Omental fat pad (tissue), 3 donors: ENCODE measurements at regions not wholly inside any gene's neighbourhood (a gene's known extent, or its start where the extent isn't known, plus 50 kb on each side); places are given as distances from the start of the nearest gene placed in this dataset.

Source experiments
- ATAC-seq: fragments of 150-250 bp; one replicate; pipeline ENCODE4 v1.9.1; 2016; ENCODE audit warnings: mild to moderate bottlenecking, moderate library complexity; ENCODE audit not compliant: low FRiP score
- DNase-seq: peaks from one replicate; pipeline ENCODE4 v3.0.0-alpha.2; 2019; ENCODE audit warnings: low spot score
- TF ChIP-seq, protein P1 (sequence below), 3 donors: fragments of 450-650 bp; IDR thresholded peaks; one replicate each; pipeline ENCODE4 v1.5.1; 2016 to 2017; ENCODE audit warnings: antibody characterized with exemption in 3 of 3, mild to moderate bottlenecking in 3 of 3, moderate library complexity in 2 of 3

DNA sequence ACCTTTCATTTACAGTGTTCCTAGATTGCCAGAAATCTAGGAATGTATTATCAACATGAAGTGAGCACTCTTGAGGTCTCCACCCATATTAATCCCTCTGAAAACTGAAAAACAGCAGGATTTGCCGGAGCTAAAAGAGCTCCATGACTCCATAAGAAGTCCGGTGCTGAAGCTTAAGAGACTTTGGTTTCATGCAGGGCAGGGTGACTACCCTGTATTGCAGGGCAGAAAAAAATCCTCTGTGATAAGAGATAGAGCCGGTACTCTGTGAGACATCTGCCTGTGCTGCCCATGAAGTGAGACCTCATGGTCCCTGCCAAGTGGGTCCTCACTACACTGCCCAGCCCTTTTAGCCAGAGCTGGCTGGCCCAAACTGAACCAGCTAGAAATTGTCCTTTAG is 127.2 kb upstream of the NPY2R start:
- DNase-seq (no peak), ATAC-seq (no peak)
- TF ChIP-seq, protein P1, sequence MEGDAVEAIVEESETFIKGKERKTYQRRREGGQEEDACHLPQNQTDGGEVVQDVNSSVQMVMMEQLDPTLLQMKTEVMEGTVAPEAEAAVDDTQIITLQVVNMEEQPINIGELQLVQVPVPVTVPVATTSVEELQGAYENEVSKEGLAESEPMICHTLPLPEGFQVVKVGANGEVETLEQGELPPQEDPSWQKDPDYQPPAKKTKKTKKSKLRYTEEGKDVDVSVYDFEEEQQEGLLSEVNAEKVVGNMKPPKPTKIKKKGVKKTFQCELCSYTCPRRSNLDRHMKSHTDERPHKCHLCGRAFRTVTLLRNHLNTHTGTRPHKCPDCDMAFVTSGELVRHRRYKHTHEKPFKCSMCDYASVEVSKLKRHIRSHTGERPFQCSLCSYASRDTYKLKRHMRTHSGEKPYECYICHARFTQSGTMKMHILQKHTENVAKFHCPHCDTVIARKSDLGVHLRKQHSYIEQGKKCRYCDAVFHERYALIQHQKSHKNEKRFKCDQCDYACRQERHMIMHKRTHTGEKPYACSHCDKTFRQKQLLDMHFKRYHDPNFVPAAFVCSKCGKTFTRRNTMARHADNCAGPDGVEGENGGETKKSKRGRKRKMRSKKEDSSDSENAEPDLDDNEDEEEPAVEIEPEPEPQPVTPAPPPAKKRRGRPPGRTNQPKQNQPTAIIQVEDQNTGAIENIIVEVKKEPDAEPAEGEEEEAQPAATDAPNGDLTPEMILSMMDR (IDR thresholded peaks at IDR 0.05): no peak

DNA sequence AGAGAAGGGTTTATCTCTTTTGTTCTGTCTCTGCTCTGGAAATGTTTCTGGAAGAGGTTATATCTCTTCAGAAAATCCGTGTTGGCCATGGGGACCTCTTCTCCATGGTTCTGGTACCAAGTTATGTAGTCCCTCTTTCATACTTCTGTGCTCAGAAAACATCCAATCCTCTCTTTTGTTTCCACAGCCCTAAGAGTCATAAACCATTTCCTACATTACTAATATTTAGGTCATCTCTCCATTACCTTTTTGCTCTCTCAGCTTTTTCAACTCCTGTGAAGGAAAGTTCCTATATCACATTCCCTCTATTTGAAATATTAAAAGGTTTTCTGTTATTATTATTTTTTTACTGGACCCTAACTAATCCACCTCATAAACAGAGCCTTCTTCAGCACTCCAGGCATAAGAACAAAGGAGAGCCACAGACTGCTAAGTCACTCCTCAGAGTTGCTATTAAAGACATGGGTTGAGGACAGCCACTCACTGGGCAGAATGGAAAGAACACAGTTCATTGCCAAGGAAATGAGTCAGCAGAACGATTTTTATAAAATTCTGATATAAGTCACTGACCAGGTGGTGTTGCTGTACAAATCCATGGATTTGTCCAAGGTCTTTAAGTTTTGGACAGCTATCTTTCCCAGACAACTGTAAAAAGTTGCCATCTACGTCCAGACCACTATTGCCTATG is 122.4 kb upstream of the NPY2R start:
- ATAC-seq (no peak), DNase-seq (no peak)
- TF ChIP-seq, protein P1 (IDR thresholded peaks at IDR 0.05): no peak

DNA sequence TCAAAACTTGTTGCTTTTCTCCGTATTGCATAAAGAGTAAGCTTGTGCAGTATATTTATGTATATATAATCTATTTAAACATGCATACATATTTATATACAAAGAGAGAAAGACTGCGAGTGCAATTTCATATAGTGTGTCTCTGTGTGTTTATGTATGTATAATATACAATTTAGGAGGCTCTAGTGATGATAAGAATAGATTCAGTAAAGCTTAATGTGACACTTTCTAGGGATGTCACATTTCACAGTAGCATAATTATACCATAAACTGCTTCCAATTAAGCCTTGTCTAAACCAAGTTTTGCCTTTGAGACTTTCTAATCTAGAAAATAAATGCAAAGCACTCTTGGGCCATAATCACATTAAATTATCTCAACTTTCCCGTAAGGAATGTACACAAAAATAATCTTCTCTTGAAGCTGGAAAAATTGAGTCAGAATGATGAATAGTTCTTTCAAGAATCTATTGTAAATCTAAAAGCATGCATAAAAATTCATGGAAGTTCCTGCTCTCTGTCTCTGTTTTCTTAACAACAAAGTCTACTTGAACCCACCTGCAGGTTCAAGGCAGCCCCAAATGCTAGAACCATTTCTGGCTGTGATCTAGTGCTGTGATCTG is 114.1 kb upstream of the NPY2R start:
- TF ChIP-seq, protein P1 (IDR thresholded peaks at IDR 0.05): no peak
- DNase-seq (no peak), ATAC-seq (no peak)

DNA sequence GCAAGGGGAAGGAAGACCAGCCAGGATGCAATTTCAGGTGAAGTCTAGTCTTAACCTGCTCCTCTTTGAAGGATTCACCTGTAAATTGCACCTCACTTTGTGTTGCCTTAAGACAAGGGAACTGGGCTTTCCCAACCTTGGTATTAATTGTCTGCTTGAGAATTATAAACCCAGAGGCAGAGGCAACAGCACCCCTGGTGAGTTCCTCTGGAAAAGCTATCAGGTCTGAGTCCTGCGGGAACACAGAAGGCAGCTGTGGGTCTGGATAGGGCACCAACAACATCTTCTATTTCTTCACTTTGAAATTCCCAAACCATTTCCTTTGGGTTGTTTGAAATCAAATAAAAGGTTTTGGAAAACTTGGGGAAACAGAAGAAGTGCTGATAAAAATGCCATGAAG is 109.2 kb upstream of the NPY2R start:
- TF ChIP-seq, protein P1 (IDR thresholded peaks at IDR 0.05): no peak
- ATAC-seq (no peak), DNase-seq (no peak)

- ATAC-seq: no peak
Observed at GRCh38 chr4:155106629-155107028, 101.8 kb upstream of the NPY2R start.

DNA sequence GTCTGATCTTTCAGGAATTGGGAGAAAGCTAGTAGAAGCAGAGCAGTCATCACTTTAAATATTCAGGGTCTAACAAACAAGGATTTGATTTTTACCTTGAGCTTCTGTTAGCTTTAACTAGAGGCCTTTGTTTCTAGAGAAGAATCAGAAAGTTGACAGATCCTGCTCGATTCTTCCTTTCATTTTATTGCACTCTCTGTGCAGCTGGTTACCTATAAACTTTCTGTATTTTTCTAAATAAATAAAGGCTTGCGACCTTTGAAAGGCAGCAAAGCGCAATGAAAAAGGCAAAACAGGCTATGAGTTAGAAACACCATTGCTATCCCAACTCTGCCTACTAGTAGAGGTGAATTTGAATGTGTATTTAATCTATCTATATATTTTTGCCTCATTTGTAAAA is 101.4 kb upstream of the NPY2R start:
- ATAC-seq (no peak), DNase-seq (no peak)
- TF ChIP-seq, protein P1 (IDR thresholded peaks at IDR 0.05): no peak

More at GRCh38 chr4:155106629-155107028, 101.8 kb upstream of the NPY2R start:
- DNase-seq: no peak
- TF ChIP-seq, protein P1 (IDR thresholded peaks at IDR 0.05): no peak

GRCh38 chr4:155114790-155115189 is 93.6 kb upstream of the NPY2R start:
- no peak for ATAC-seq
- no peak for DNase-seq
- TF ChIP-seq, protein P1 (IDR thresholded peaks at IDR 0.05): no peak
